Vagina (tissue), 2 donors: ENCODE measurements at regions not wholly inside any gene's neighbourhood (a gene's known extent, or its start where the extent isn't known, plus 50 kb on each side); places are given as distances from the start of the nearest gene placed in this dataset.

Source experiments
- POLR2AphosphoS5 ChIP-seq, 2 donors: sonication (generic); formaldehyde crosslinking; IDR thresholded peaks; one replicate each; pipeline ENCODE4 v1.9.0; 2017; ENCODE audit warnings: antibody characterized with exemption in 2 of 2, mild to moderate bottlenecking in 2 of 2, low read depth in 1 of 2; ENCODE audit not compliant: insufficient read depth in 1 of 2
- TF ChIP-seq, protein P1 (sequence below), 3 experiments: fragments of 450-650 bp in 2 of 3; fragments of 200-600 bp in 1 of 3; sonication (generic) in 1 of 3; IDR thresholded peaks; one replicate each; pipeline ENCODE4 v1.5.1; 2017 to 2019; ENCODE audit warnings: antibody characterized with exemption in 3 of 3, mild to moderate bottlenecking in 2 of 3, moderate library complexity in 2 of 3

DNA sequence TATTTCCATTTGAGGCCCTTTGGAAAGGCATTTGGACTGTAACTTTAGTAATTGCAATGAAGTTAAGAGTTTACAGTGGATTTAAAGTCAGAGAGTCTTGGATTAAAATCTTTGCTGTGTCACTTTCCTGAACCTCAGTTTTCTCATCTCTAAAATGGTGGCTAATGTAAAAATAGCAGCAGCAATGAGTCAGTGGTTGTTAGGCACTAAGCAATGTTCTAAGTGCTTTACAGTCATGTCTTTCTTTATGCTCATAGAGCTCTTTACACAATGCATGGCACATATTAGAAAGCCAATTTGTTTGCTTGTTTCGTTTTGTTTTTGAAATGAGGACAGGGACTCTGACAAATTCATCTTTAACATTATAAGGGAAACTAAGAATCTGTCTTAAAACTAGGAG, 222.7 kb upstream of the DNAJC19 start:
- TF ChIP-seq, protein P1, sequence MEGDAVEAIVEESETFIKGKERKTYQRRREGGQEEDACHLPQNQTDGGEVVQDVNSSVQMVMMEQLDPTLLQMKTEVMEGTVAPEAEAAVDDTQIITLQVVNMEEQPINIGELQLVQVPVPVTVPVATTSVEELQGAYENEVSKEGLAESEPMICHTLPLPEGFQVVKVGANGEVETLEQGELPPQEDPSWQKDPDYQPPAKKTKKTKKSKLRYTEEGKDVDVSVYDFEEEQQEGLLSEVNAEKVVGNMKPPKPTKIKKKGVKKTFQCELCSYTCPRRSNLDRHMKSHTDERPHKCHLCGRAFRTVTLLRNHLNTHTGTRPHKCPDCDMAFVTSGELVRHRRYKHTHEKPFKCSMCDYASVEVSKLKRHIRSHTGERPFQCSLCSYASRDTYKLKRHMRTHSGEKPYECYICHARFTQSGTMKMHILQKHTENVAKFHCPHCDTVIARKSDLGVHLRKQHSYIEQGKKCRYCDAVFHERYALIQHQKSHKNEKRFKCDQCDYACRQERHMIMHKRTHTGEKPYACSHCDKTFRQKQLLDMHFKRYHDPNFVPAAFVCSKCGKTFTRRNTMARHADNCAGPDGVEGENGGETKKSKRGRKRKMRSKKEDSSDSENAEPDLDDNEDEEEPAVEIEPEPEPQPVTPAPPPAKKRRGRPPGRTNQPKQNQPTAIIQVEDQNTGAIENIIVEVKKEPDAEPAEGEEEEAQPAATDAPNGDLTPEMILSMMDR (IDR thresholded peaks at IDR 0.05) = no peak
- no peak for TF ChIP-seq POLR2AphosphoS5 (IDR thresholded peaks at IDR 0.05; ENCODE audit: insufficient read depth in 1 of 2, low read depth in 1 of 2)
